ENCODE measurements at regions not wholly inside any gene's neighbourhood (a gene's known extent, or its start where the extent isn't known, plus 50 kb on each side); places are given as distances from the start of the nearest gene placed in this dataset.

GRCh38 chr17:20934288-20934687, 108.5 kb downstream of the USP22 start:
- no peak overlapping the region for H3K4me3 Mint-ChIP-seq
- CTCF ChIA-PET: no interaction called here
- TF ChIP-seq CTCF (IDR thresholded peaks at IDR 0.05): no peak
- DNase-seq (no peak), ATAC-seq (ENCODE audit: low read depth) (no peak)
- H3K27ac Mint-ChIP-seq: no peak overlapping the region
- H3K9me3 Mint-ChIP-seq: no peaks in the 10 kb centered on the region
- H3K36me3 Mint-ChIP-seq (ENCODE audit: low read depth): no peaks in the 10 kb centered on the region
- intact Hi-C loops (cut with micrococcal nuclease): no loop called here
- H3K27me3 Mint-ChIP-seq: peaks cover 7% of the 10 kb centered on the region
- H3K4me1 Mint-ChIP-seq: no peaks in the 10 kb centered on the region
- POLR2A ChIA-PET: interaction anchor here (0.6 kb wide), 1 partner anchor 9 kb away, joined by 5 read pairs; no protein-coding TSS in a partner anchor

DNA sequence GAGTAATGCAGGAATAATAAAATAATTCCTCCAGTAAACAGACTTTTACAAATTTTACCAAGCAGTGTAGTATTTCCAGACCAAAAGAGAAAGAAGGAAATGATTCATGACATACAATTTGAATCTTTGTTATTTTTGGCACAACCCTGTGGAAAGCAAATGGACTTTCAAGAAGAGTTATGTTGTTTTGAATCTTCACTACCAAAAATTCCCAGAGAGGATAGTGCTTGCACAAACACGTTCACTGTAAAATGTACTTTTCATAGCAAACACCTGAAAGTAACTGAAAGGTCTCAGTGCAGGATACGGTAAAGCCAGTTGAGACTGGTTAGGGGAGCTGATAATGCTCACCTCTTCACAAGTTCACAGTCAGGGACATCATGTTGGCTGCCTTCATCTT, 107.1 kb downstream of the USP22 start:
- Mint-ChIP-seq H3K27ac (no peak overlapping the region), H3K4me3 (no peak overlapping the region), H3K9me3 (no peaks in the 10 kb centered on the region), H3K27me3 (peaks cover 4% of the 10 kb centered on the region), H3K36me3 (ENCODE audit: low read depth) (no peaks in the 10 kb centered on the region), H3K4me1 (no peaks in the 10 kb centered on the region)
- no peak for TF ChIP-seq CTCF (IDR thresholded peaks at IDR 0.05)
- ATAC-seq (ENCODE audit: low read depth): no peak
- POLR2A ChIA-PET: no interaction called here
- intact Hi-C loops (cut with micrococcal nuclease): no loop called here
- no peak for DNase-seq
- CTCF ChIA-PET: no interaction called here

DNA sequence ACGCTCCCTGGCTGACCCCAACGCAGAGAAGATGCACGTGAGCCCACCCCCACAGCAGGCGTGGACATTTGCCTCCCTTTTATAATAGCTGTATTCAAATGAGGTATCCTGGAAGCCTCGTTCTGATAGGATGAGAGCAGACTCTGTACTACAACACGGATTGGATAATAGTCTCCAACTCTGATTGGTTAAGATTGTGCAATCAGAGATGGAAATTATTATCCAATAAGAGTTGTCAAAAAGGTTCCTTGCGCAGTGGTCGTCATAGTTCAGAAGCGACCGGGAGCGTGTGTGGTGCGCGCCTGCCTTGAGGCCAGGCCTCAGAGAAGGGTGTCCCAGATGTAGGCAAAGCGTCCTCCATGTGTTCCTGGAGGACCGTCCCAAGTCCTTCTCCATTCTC, 104.6 kb downstream of the USP22 start:
- POLR2A ChIA-PET: no interaction called here
- Mint-ChIP-seq H3K36me3 (ENCODE audit: low read depth) (no peaks in the 10 kb centered on the region), H3K9me3 (no peaks in the 10 kb centered on the region), H3K4me3 (no peak overlapping the region), H3K4me1 (no peaks in the 10 kb centered on the region), H3K27me3 (peaks cover 4% of the 10 kb centered on the region), H3K27ac (no peak overlapping the region)
- intact Hi-C loops (cut with micrococcal nuclease): no loop called here
- CTCF ChIA-PET: no interaction called here
- no peak for ATAC-seq (ENCODE audit: low read depth)
- no peak for TF ChIP-seq CTCF (IDR thresholded peaks at IDR 0.05)
- no peak for DNase-seq

DNA sequence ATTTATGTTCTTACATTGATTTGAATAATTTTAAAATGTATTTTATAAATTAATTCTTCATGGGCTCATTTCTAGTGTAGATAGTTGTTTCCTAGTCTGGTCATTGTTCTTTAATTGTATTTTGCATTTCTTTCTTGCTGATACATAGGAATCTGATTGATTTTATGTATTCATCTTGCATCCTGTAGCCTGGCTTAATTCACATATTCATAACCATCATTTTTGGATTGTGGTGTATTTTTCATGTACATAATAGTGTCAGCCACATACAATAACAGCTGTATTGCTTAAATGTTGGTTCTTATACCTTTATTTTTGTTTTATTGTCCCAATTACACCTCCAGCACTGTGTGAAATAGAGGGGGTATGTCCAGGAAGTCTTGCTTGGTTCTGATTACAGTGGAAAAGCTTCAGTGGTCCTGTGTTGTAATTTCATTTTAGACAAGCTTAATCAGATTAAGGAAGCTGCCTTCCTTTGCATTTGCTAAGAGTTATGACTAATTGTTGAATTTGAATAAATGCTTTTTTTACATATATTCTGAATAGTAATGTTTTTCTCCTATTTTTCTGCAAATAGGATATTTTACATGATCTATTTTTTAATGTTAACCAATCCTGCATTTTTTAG, 103.7 kb downstream of the USP22 start:
- Mint-ChIP-seq H3K9me3 (no peaks in the 10 kb centered on the region), H3K36me3 (ENCODE audit: low read depth) (no peaks in the 10 kb centered on the region), H3K27ac (no peak overlapping the region), H3K4me1 (no peaks in the 10 kb centered on the region), H3K27me3 (peaks cover 4% of the 10 kb centered on the region), H3K4me3 (no peak overlapping the region)
- ATAC-seq (ENCODE audit: low read depth) (no peak), DNase-seq (no peak)
- no peak for TF ChIP-seq CTCF (IDR thresholded peaks at IDR 0.05)
- CTCF ChIA-PET: interaction anchor here (0.6 to 1.4 kb wide), 2 partner anchors 37 to 54 kb away, joined by 4 read pairs; no protein-coding TSS in a partner anchor
- POLR2A ChIA-PET: no interaction called here
- intact Hi-C loops (cut with micrococcal nuclease): no loop called here

- CTCF ChIA-PET: no interaction called here
- POLR2A ChIA-PET: no interaction called here
- intact Hi-C loops (cut with micrococcal nuclease): no loop called here
Observed at GRCh38 chr17:20941872-20942271, 100.9 kb downstream of the USP22 start.

More at GRCh38 chr17:20941872-20942271, 100.9 kb downstream of the USP22 start:
- TF ChIP-seq CTCF (IDR thresholded peaks at IDR 0.05): no peak
- Mint-ChIP-seq H3K9me3 (no peaks in the 10 kb centered on the region), H3K27ac (no peak overlapping the region), H3K4me1 (no peaks in the 10 kb centered on the region), H3K4me3 (no peak overlapping the region), H3K36me3 (ENCODE audit: low read depth) (no peaks in the 10 kb centered on the region), H3K27me3 (peaks cover 5% of the 10 kb centered on the region)
- ATAC-seq (ENCODE audit: low read depth) (no peak), DNase-seq (no peak)

All from activated B cell treated with CpG ODN at 0.5 μM for 24 hours (primary cell).